Nephron (organoid): ENCODE measurements at regions not wholly inside any gene's neighbourhood (a gene's known extent, or its start where the extent isn't known, plus 50 kb on each side); places are given as distances from the start of the nearest gene placed in this dataset.
"Not testable (repeated sequence)": the region's sequence is repeated elsewhere in the genome, so short reads cannot be mapped to it uniquely, and the experiment has no call there.

Experiments used
- H3K27ac Mint-ChIP-seq, 3 experiments: 2 replicates each; pipeline ENCODE4 v1.8.0; 2020; ENCODE audit warnings: mixed read lengths in 3 of 3, mild to moderate bottlenecking in 2 of 3, moderate library complexity in 1 of 3
- H3K27me3 Mint-ChIP-seq: 2 replicates; pipeline ENCODE4 v1.8.0; 2021; ENCODE audit warnings: low read depth, mild to moderate bottlenecking, moderate library complexity, mixed read lengths
- H3K36me3 Mint-ChIP-seq: 2 replicates; pipeline ENCODE4 v1.8.0; 2020; ENCODE audit warnings: low read depth, mixed read lengths
- H3K4me1 Mint-ChIP-seq: 2 replicates; pipeline ENCODE4 v1.8.0; 2020; ENCODE audit warnings: mixed read lengths
- H3K4me3 Mint-ChIP-seq, 3 experiments: 2 replicates each; pipeline ENCODE4 v1.8.0; 2020; ENCODE audit warnings: mild to moderate bottlenecking in 3 of 3, mixed read lengths in 3 of 3, moderate library complexity in 2 of 3
- H3K9me3 Mint-ChIP-seq: 2 replicates; pipeline ENCODE4 v1.8.0; 2020; ENCODE audit warnings: mixed read lengths
- TF ChIP-seq, protein P1 (sequence below), 3 experiments: fragments of 200-600 bp; sonication (generic); IDR thresholded peaks; one replicate each; pipeline ENCODE4 v1.5.0; 2021; ENCODE audit warnings: antibody characterized with exemption in 3 of 3; ENCODE audit not compliant: unreplicated experiment in 3 of 3

DNA sequence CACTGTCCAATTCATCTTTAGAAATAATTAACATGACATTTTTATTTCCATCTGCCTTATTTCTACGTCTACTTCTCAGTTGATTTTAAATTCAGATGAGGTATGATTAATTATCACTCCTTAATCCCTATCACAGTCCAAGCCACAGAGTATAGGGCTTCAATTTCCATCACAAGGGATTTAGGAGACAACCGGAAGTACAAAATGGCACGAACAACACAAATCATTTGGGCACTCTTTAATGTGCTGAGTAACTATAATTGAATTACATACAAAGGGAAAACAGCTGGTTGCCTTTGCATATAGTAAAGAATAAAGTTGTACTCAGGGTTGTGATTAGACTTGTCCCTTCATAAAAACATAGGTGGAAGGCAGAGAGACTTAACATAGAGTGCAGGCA is 290.4 kb upstream of the MAGEB16 start:
- H3K27me3 Mint-ChIP-seq: no peaks in the 10 kb centered on the region

DNA sequence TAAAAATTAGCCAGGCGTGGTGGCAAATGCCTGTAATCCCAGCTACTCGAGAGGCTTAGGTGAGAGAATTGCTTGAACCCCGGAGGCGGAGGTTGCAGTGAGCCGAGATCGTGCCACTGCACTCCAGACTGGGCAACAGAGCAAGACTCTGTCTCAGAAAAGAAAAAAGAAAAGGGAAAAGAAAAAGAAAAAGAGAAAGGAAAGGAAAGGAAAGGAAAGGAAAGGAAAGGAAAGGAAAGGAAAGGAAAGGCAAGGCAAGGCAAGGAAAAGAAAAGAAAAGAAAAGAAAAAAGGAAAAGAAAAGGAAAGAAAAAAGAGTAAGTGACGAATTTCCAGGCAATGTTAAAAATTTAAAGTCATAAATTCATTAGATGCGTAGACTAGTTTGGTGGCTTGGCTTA is 250.1 kb upstream of the MAGEB16 start:
- not testable (repeated sequence) for H3K4me3 Mint-ChIP-seq, H3K4me1 Mint-ChIP-seq, H3K36me3 Mint-ChIP-seq, H3K27ac Mint-ChIP-seq, H3K27me3 Mint-ChIP-seq
- H3K9me3 Mint-ChIP-seq: peaks cover 10% of the 10 kb centered on the region

More for the DNA sequence above, 290.4 kb upstream of the MAGEB16 start:
- Mint-ChIP-seq H3K27ac (no peak overlapping the region), H3K4me1 (no peaks in the 10 kb centered on the region), H3K9me3 (no peaks in the 10 kb centered on the region), H3K4me3 (no peak overlapping the region), H3K36me3 (no peaks in the 10 kb centered on the region)
- TF ChIP-seq, protein P1, sequence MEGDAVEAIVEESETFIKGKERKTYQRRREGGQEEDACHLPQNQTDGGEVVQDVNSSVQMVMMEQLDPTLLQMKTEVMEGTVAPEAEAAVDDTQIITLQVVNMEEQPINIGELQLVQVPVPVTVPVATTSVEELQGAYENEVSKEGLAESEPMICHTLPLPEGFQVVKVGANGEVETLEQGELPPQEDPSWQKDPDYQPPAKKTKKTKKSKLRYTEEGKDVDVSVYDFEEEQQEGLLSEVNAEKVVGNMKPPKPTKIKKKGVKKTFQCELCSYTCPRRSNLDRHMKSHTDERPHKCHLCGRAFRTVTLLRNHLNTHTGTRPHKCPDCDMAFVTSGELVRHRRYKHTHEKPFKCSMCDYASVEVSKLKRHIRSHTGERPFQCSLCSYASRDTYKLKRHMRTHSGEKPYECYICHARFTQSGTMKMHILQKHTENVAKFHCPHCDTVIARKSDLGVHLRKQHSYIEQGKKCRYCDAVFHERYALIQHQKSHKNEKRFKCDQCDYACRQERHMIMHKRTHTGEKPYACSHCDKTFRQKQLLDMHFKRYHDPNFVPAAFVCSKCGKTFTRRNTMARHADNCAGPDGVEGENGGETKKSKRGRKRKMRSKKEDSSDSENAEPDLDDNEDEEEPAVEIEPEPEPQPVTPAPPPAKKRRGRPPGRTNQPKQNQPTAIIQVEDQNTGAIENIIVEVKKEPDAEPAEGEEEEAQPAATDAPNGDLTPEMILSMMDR (IDR thresholded peaks at IDR 0.05; ENCODE audit: unreplicated experiment in 3 of 3): no peak

DNA sequence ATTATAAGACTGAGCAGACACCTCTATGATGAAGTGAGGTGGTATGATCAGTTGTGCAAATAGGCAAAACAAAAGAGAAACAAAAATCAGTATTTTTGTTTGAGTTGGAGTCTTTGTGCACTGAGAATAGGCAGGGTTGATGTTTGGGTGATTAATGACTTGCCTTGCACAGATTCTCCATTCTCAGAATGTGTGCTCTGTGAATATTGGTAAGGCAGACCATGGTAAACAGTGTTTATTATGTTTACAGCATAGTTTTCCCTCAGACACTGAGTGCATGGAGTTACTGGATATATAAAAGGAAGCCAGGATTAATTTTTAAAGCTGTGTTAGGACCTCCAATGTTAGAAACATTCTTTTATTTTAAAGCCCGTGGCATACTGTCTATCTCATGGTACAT is 240.2 kb upstream of the MAGEB16 start:
- TF ChIP-seq, protein P1 (IDR thresholded peaks at IDR 0.05; ENCODE audit: unreplicated experiment in 3 of 3): no peak

DNA sequence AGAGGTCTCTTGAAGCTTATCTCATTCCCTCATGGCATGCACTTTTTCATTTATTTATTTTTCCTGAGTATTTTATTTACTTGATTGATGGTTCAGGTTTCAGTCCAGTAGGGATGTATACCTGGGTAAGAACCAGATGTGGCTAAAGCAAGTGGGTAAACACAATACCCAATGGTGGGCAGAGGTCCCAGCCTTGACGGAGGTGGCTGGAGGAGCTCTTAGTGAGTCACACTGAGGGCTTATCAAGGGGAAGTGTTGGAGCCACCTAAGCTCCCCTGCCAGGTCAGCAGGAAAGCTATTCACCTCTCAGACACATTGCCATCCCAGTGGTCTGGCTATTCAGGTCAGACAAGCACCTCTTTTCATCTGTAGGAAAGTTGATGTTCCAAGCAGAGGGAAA is 236.2 kb upstream of the MAGEB16 start:
- no peaks in the 10 kb centered on the region for H3K9me3 Mint-ChIP-seq
- H3K4me3 Mint-ChIP-seq: no peak overlapping the region
- H3K27me3 Mint-ChIP-seq: no peaks in the 10 kb centered on the region
- no peaks in the 10 kb centered on the region for H3K4me1 Mint-ChIP-seq
- H3K27ac Mint-ChIP-seq: no peak overlapping the region
- TF ChIP-seq, protein P1 (IDR thresholded peaks at IDR 0.05; ENCODE audit: unreplicated experiment in 3 of 3): no peak
- no peaks in the 10 kb centered on the region for H3K36me3 Mint-ChIP-seq

More for the DNA sequence above, 240.2 kb upstream of the MAGEB16 start:
- Mint-ChIP-seq H3K9me3 (peaks cover 2% of the 10 kb centered on the region), H3K36me3 (no peaks in the 10 kb centered on the region), H3K27me3 (no peaks in the 10 kb centered on the region), H3K4me1 (peaks cover 8% of the 10 kb centered on the region), H3K4me3 (no peak overlapping the region), H3K27ac (no peak overlapping the region)

DNA sequence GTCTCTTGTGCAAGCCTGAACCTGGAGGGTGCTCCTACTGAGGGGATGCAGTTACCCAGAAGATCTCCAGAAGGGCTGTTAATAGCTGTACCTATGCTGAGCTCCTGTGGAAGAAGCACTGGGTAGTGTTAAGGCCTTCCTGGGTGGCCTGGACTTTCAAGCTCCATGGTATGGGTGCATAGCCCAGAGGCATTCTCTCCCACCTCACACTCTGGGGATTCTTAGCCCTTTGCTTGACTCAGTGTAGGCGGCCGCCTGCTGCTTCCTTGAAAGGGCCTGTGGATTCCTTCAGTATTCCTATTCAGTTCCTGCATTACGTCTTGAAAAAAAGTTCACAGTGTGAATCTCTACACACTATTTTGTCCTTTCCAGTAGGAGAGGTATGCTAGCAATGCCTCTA is 235.7 kb upstream of the MAGEB16 start:
- no peaks in the 10 kb centered on the region for H3K36me3 Mint-ChIP-seq
- TF ChIP-seq, protein P1 (IDR thresholded peaks at IDR 0.05; ENCODE audit: unreplicated experiment in 3 of 3): no peak
- no peaks in the 10 kb centered on the region for H3K27me3 Mint-ChIP-seq
- no peak overlapping the region for H3K4me3 Mint-ChIP-seq
- no peak overlapping the region for H3K27ac Mint-ChIP-seq
- no peaks in the 10 kb centered on the region for H3K9me3 Mint-ChIP-seq
- H3K4me1 Mint-ChIP-seq: no peaks in the 10 kb centered on the region

DNA sequence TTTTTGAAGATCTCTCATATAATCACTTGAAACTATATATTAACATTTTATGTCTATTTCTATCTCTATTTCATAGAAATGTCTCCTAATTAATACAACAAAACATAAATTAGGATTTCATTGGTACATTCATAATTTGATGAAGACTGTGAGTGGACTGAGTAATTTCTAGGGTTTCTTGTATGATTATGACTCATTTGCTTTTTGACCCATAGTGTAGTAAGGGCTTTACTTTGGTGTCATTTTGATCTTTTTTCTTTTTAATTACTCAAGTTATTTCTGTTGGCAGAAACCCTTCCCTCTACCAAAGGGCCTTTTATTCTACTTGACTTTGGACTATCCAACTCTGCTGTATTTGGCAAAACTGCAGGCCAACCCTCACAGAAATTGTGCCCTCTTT is 207.9 kb upstream of the MAGEB16 start:
- no peaks in the 10 kb centered on the region for H3K27me3 Mint-ChIP-seq
- no peaks in the 10 kb centered on the region for H3K4me1 Mint-ChIP-seq
- no peaks in the 10 kb centered on the region for H3K9me3 Mint-ChIP-seq
- TF ChIP-seq, protein P1 (IDR thresholded peaks at IDR 0.05; ENCODE audit: unreplicated experiment in 3 of 3): no peak
- H3K36me3 Mint-ChIP-seq: no peaks in the 10 kb centered on the region
- H3K27ac Mint-ChIP-seq: no peak overlapping the region
- no peak overlapping the region for H3K4me3 Mint-ChIP-seq

DNA sequence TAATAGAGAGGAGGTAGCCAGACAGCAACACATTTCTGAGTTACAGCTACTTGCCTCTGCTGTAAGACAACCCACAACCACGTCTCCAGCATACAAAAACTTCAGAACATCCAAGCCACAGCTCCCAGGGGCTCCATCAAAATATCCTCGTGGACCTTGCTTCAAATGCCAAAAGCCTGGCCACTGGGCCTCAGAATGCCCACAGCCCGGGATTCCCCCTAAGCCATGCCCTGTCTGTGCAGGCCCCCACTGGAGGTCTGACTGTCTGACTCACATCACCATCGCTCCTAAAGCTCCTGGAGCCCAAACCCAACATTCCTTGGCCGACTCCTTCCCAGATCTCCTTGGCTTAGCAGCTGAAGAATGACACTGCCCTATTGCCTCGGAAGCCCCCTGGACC is 186.6 kb upstream of the MAGEB16 start:
- H3K27ac Mint-ChIP-seq, H3K27me3 Mint-ChIP-seq, H3K4me3 Mint-ChIP-seq, H3K36me3 Mint-ChIP-seq, H3K4me1 Mint-ChIP-seq: not testable (repeated sequence)
- H3K9me3 Mint-ChIP-seq: peaks cover 12% of the 10 kb centered on the region
